H1 (cell line): ENCODE measurements at regions not wholly inside any gene's neighbourhood (a gene's known extent, or its start where the extent isn't known, plus 50 kb on each side); places are given as distances from the start of the nearest gene placed in this dataset.

ENCODE experiments used
- CTCF ChIA-PET: fragments of 300-600 bp; sonication (Branson Sonifier 250); formaldehyde crosslinking; loops from one replicate; lab custom pipeline; 2021; ENCODE audit not compliant: partially characterized antibody; lab: Charles Lee
- POLR2A ChIA-PET: fragments of 300-600 bp; sonication (Branson Sonifier 250); formaldehyde crosslinking; loops from one replicate; lab custom pipeline; 2021; ENCODE audit warnings: inconsistent platforms; ENCODE audit not compliant: partially characterized antibody; lab: Charles Lee
- DNase-seq, 2 experiments: peaks; one replicate each; pipeline versions ENCODE4 v3.0.0 to v3.0.0-alpha.2; 2010 to 2022; ENCODE audit warnings: low spot score in 2 of 2, low read depth in 1 of 2, mixed read lengths in 1 of 2
- FAIRE-seq: peaks from 2 replicates; lab custom pipeline; 2011; peaks lifted over from hg19 to GRCh38; lab: Jason Lieb, UNC
- H2AFZ ChIP-seq: 2 replicates; pipeline ENCODE4 v1.8.1; 2012; ENCODE audit warnings: low read length, inconsistent platforms
- H2AK5ac ChIP-seq: 2 replicates; pipeline ENCODE4 v1.6.1; 2013; ENCODE audit warnings: low read depth, low read length
- H2BK120ac ChIP-seq: replicated peaks from 2 replicates; pipeline ENCODE3; 2013; ENCODE audit warnings: low read depth, low read length, inconsistent platforms
- H2BK12ac ChIP-seq: 2 replicates; pipeline ENCODE4 v1.6.1; 2013; ENCODE audit warnings: low read depth, low read length
- H2BK15ac ChIP-seq: 2 replicates; pipeline ENCODE4 v1.6.1; 2013; ENCODE audit warnings: low read length
- H2BK20ac ChIP-seq: 2 replicates; pipeline ENCODE4 v1.6.1; 2013; ENCODE audit warnings: low read length
- H2BK5ac ChIP-seq: 2 replicates; pipeline ENCODE4 v1.6.1; 2013; ENCODE audit warnings: low read depth, low read length
- H3K14ac ChIP-seq: 2 replicates; pipeline ENCODE4 v1.6.1; 2013; ENCODE audit warnings: inconsistent platforms; ENCODE audit not compliant: insufficient read length
- H3K18ac ChIP-seq: 2 replicates; pipeline ENCODE4 v1.6.1; 2013; ENCODE audit warnings: low read length; ENCODE audit errors: extremely low read depth
- H3K23ac ChIP-seq: 2 replicates; pipeline ENCODE4 v1.6.1; 2013; ENCODE audit warnings: inconsistent platforms; ENCODE audit not compliant: insufficient read length
- H3K23me2 ChIP-seq: 2 replicates; pipeline ENCODE4 v1.6.1; 2013; ENCODE audit warnings: low read depth, low read length
- H3K27ac ChIP-seq: 2 replicates; pipeline ENCODE4 v1.6.1; 2011; ENCODE audit warnings: low read depth, low read length, inconsistent platforms
- H3K27me3 ChIP-seq, 4 experiments: replicated peaks in 1 of 4; 1 replicate in 1 of 4; 2 replicates in 3 of 4; pipeline versions ENCODE4 v1.6.1 to v1.8.1; 2011 to 2013; ENCODE audit warnings: low read length in 3 of 4, mild to moderate bottlenecking in 3 of 4, inconsistent platforms in 2 of 4, mixed read lengths in 2 of 4, moderate library complexity in 1 of 4; ENCODE audit not compliant: control insufficient read depth in 3 of 4, insufficient read depth in 3 of 4; ENCODE audit errors: extremely low read depth in 1 of 4
- H3K36me3 ChIP-seq, 4 experiments: 2 replicates each; pipeline versions ENCODE4 v1.6.1 to v1.8.1; 2011 to 2013; ENCODE audit warnings: mild to moderate bottlenecking in 4 of 4, low read length in 3 of 4, moderate library complexity in 2 of 4, control low read depth in 1 of 4, inconsistent platforms in 1 of 4; ENCODE audit not compliant: insufficient read depth in 4 of 4, control insufficient read depth in 2 of 4
- H3K4ac ChIP-seq: replicated peaks from 2 replicates; pipeline ENCODE3; 2013; ENCODE audit warnings: low read length, low read depth, mixed read lengths, inconsistent platforms; ENCODE audit not compliant: insufficient read length
- H3K4me1 ChIP-seq, 4 experiments: replicated peaks in 1 of 4; 1 replicate in 1 of 4; 2 replicates in 3 of 4; pipeline versions ENCODE4 v1.6.1 to v1.8.1; 2011 to 2013; ENCODE audit warnings: low read length in 3 of 4, inconsistent platforms in 2 of 4, mixed read lengths in 1 of 4; ENCODE audit not compliant: insufficient read depth in 4 of 4, control insufficient read depth in 3 of 4
- H3K4me2 ChIP-seq, 2 experiments: 2 replicates each; pipeline versions ENCODE4 v1.6.1 to v1.8.1; 2011 to 2013; ENCODE audit warnings: low read depth in 2 of 2, low read length in 2 of 2, control low read depth in 1 of 2, inconsistent platforms in 1 of 2, mild to moderate bottlenecking in 1 of 2; ENCODE audit not compliant: insufficient read depth in 1 of 2
- H3K4me3 ChIP-seq, 4 experiments: fragments of 200-600, 300-600 bp in 1 of 4; sonication (generic), shearing (Covaris generic), sonication (Bioruptor Twin) in 1 of 4; 2 replicates each; pipeline versions ENCODE4 v1.5.1 to v1.8.1; 2011 to 2016; ENCODE audit warnings: low read length in 4 of 4, low read depth in 3 of 4, control low read depth in 2 of 4, inconsistent platforms in 2 of 4, mild to moderate bottlenecking in 2 of 4, mixed read lengths in 1 of 4, moderate library complexity in 1 of 4; ENCODE audit not compliant: insufficient read depth in 2 of 4; ENCODE audit errors: extremely low read depth in 1 of 4
- H3K56ac ChIP-seq: replicated peaks from 2 replicates; pipeline ENCODE3; 2013; ENCODE audit warnings: low read depth, mild to moderate bottlenecking, mixed read lengths, low read length, inconsistent platforms; ENCODE audit not compliant: insufficient read length
- H3K79me1 ChIP-seq: 2 replicates; pipeline ENCODE4 v1.6.1; 2013; ENCODE audit warnings: low read depth, low read length, control low read depth
- H3K79me2 ChIP-seq, 2 experiments: 2 replicates each; pipeline versions ENCODE4 v1.6.1 to v1.8.1; 2012 to 2013; ENCODE audit warnings: low read length in 2 of 2, mild to moderate bottlenecking in 2 of 2, inconsistent platforms in 1 of 2; ENCODE audit not compliant: insufficient read depth in 2 of 2, control insufficient read depth in 1 of 2
- H3K9ac ChIP-seq, 4 experiments: replicated peaks in 1 of 4; 1 replicate in 1 of 4; 2 replicates in 3 of 4; pipeline versions ENCODE4 v1.6.1 to v1.8.1; 2011 to 2013; ENCODE audit warnings: low read depth in 3 of 4, low read length in 3 of 4, control low read depth in 2 of 4, mild to moderate bottlenecking in 2 of 4, moderate library complexity in 2 of 4, inconsistent platforms in 1 of 4; ENCODE audit errors: extremely low read depth in 1 of 4
- H3K9me3 ChIP-seq, 2 experiments: 2 replicates each; pipeline versions ENCODE4 v1.6.1 to v1.8.1; 2012 to 2013; ENCODE audit warnings: mild to moderate bottlenecking in 2 of 2, moderate library complexity in 2 of 2, control low read depth in 1 of 2, inconsistent platforms in 1 of 2, low read depth in 1 of 2, low read length in 1 of 2, mixed read lengths in 1 of 2; ENCODE audit not compliant: insufficient read depth in 2 of 2
- H4K20me1 ChIP-seq, 2 experiments: replicated peaks in 1 of 2; 2 replicates each; pipeline versions ENCODE3 to v1.8.1; 2011 to 2013; ENCODE audit warnings: inconsistent platforms in 2 of 2, low read length in 2 of 2, mild to moderate bottlenecking in 1 of 2; ENCODE audit not compliant: insufficient read depth in 2 of 2, control insufficient read depth in 1 of 2
- H4K5ac ChIP-seq: 2 replicates; pipeline ENCODE4 v1.6.1; 2013; ENCODE audit warnings: low read length, low read depth, mixed read lengths, inconsistent platforms; ENCODE audit not compliant: insufficient read length
- H4K8ac ChIP-seq: 2 replicates; pipeline ENCODE4 v1.8.0; 2013; ENCODE audit warnings: mild to moderate bottlenecking, moderate library complexity, low read length, inconsistent platforms; ENCODE audit not compliant: insufficient read depth; ENCODE audit errors: extremely low read depth
- H4K91ac ChIP-seq: replicated peaks from 2 replicates; pipeline ENCODE3; 2013; ENCODE audit warnings: low read length, mixed read lengths, inconsistent platforms; ENCODE audit not compliant: insufficient read length
- RAD21 ChIP-seq, 2 experiments: IDR thresholded peaks in 1 of 2; conservative IDR thresholded peaks in 1 of 2; 2 replicates each; pipeline ENCODE4 v1.6.1; 2011; ENCODE audit warnings: low read depth in 2 of 2, low read length in 2 of 2, improper control_type of control experiment in 1 of 2, inconsistent platforms in 1 of 2, mild to moderate bottlenecking in 1 of 2, moderate library complexity in 1 of 2
- TAF1 ChIP-seq: IDR thresholded peaks from 2 replicates; pipeline ENCODE4 v1.6.1; 2011; ENCODE audit warnings: mild to moderate bottlenecking, low read depth, low read length
- YY1 ChIP-seq: IDR thresholded peaks from 2 replicates; pipeline ENCODE4 v1.6.1; 2011; ENCODE audit warnings: low read depth, mild to moderate bottlenecking, low read length
- whole genome bisulfite sequencing, 2 experiments: shearing (Covaris generic) in 1 of 2; methylation state at CpG; one replicate each; pipeline versions ENCODE4 v1.1.6 to v1.1.7; 2013 to 2015; ENCODE audit warnings: low lambda C conversion rate in 2 of 2, mixed read lengths in 2 of 2, inconsistent platforms in 1 of 2, low coverage in 1 of 2, missing lambda C conversion rate in 1 of 2; ENCODE audit not compliant: insufficient replicate concordance in 2 of 2, insufficient coverage in 1 of 2, insufficient read length in 1 of 2; ENCODE audit errors: extremely low coverage in 1 of 2, missing lambda C conversion rate in 1 of 2; 5-methylcytosine and 5-hydroxymethylcytosine counted together
- TF ChIP-seq, protein P1 (sequence below), 3 experiments: IDR thresholded peaks; 1 replicate in 2 of 3; 2 replicates in 1 of 3; pipeline versions ENCODE4 v1.5.1 to v1.6.1; 2011; ENCODE audit warnings: low read length in 3 of 3, mild to moderate bottlenecking in 3 of 3, inconsistent platforms in 2 of 3, low read depth in 1 of 3, moderate library complexity in 1 of 3; ENCODE audit not compliant: insufficient read depth in 1 of 3; ENCODE audit errors: control extremely low read depth in 1 of 3

DNA sequence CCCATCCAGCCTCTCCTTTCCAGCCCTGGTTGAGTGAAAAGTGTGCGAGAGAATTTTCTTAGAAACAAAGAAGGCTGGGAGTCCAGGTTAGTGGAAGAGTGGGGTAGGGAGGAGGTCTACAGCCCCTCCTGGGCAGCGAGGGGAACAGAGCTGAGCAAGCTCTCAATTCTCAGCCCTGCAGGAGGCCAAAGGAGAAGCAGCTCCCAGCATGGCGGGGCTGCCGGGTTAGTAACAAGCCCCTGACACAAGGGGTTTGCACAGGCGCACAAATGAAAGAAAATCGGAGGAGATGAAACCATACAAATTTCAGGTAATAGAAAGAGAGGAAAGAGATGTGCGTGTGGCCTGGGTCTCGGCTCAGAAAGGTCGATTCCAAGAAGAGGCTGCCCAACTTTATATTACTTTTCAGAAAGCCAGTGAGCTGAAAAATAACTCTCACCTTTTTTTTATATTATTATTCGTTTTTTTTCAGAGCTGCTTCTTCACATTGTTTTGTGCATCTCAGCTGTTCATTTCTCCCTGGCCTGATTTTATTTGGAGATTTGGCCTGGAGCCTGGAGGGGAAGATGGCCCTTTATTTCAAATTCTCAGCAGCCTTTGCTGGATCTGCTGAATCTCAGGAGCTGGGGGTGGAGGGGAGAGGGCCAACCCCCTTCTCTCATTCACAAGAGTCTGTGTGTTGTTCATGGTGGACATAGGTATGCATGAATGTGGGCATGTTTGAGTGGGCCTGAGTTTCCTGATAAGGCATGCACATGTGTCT lies 583.2 kb downstream of the BUD13 start:
- no peak overlapping the region for H2AFZ ChIP-seq
- H3K56ac ChIP-seq: no peak overlapping the region
- H3K18ac ChIP-seq: peak overlapping the region; percentile 81; the same call in 1 of the 2 replicates
- DNase-seq: no peak
- H4K91ac ChIP-seq: peak overlapping the region; percentile 8
- no peak overlapping the region for H3K27ac ChIP-seq
- H3K4ac ChIP-seq: no peak overlapping the region
- H3K4me2 ChIP-seq: peak overlapping the region in 1 of 2 experiments; percentile 13; a peak in 1 of 4 replicates
- H3K14ac ChIP-seq: no peak overlapping the region
- peak; percentile 13 to 26; a peak in 2 of 4 replicates for TF ChIP-seq RAD21 (IDR thresholded peaks at IDR 0.05 in 1 of 2, conservative IDR thresholded peaks at IDR 0.05 in 1 of 2; ENCODE audit: low read depth in 2 of 2, low read length in 2 of 2)
- TF ChIP-seq TAF1: no peak
- TF ChIP-seq, protein P1, sequence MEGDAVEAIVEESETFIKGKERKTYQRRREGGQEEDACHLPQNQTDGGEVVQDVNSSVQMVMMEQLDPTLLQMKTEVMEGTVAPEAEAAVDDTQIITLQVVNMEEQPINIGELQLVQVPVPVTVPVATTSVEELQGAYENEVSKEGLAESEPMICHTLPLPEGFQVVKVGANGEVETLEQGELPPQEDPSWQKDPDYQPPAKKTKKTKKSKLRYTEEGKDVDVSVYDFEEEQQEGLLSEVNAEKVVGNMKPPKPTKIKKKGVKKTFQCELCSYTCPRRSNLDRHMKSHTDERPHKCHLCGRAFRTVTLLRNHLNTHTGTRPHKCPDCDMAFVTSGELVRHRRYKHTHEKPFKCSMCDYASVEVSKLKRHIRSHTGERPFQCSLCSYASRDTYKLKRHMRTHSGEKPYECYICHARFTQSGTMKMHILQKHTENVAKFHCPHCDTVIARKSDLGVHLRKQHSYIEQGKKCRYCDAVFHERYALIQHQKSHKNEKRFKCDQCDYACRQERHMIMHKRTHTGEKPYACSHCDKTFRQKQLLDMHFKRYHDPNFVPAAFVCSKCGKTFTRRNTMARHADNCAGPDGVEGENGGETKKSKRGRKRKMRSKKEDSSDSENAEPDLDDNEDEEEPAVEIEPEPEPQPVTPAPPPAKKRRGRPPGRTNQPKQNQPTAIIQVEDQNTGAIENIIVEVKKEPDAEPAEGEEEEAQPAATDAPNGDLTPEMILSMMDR (IDR thresholded peaks at IDR 0.05; ENCODE audit: control extremely low read depth in 1 of 3, insufficient read depth in 1 of 3, low read depth in 1 of 3, low read length in 3 of 3): peak in 1 of 3 experiments; percentile 30; a peak in 1 of 4 replicates
- TF ChIP-seq YY1: 0 out of 2 replicates have a peak, but pooled peaks have one; percentile 11
- FAIRE-seq: no peak
- H3K9ac ChIP-seq: no peak overlapping the region
- H2BK120ac ChIP-seq: no peak overlapping the region
- H3K79me1 ChIP-seq: no peaks in the 10 kb centered on the region
- H3K4me3 ChIP-seq: no peak overlapping the region
- 49% methylated on average over 10 of the region's 10 CpGs; no CpG with 5 or more reads in 1 of the 2 experiments for WGBS, 2 experiments
- no peaks in the 10 kb centered on the region for H3K9me3 ChIP-seq
- H3K36me3 ChIP-seq: no peaks in the 10 kb centered on the region
- no peak overlapping the region for H3K23ac ChIP-seq
- CTCF ChIA-PET: interaction anchor here (0.6 to 5.6 kb wide), 12 partner anchors 8 to 92 kb away, joined by 3 to 45 read pairs (median 3); no protein-coding TSS in a partner anchor
- no peak overlapping the region for H4K8ac ChIP-seq
- H3K79me2 ChIP-seq: no peaks in the 10 kb centered on the region
- POLR2A ChIA-PET: interaction anchor here (0.9 to 1.7 kb wide), 2 partner anchors 9 to 22 kb away, joined by 3 to 4 read pairs; no protein-coding TSS in a partner anchor
- H2BK20ac ChIP-seq: 0 out of 2 replicates have a peak overlapping the region, but pooled peaks have one; percentile 52
- peak overlapping the region; percentile 80; the same call in 1 of the 2 replicates for H2BK12ac ChIP-seq
- H3K23me2 ChIP-seq: peaks cover 8% of the 10 kb centered on the region
- H4K5ac ChIP-seq: no peak overlapping the region
- peak overlapping the region; percentile 27; the same call in 1 of the 2 replicates for H2BK5ac ChIP-seq
- H3K27me3 ChIP-seq: peaks cover 0 to 10% (median 3%) of the 10 kb centered on the region in 4 experiments; a peak in 4 of 7 replicates
- H4K20me1 ChIP-seq: peaks cover 0 to 9% of the 10 kb centered on the region in 2 experiments
- H2AK5ac ChIP-seq: peak overlapping the region; percentile 75; the same call in 1 of the 2 replicates
- peaks cover 3 to 14% (median 11%) of the 10 kb centered on the region in 4 experiments; a peak in 6 of 7 replicates for H3K4me1 ChIP-seq
- H2BK15ac ChIP-seq: no peak overlapping the region
